ENCODE measurements at regions not wholly inside any gene's neighbourhood (a gene's known extent, or its start where the extent isn't known, plus 50 kb on each side); places are given as distances from the start of the nearest gene placed in this dataset.

- no peak for DNase-seq (ENCODE audit: extremely low spot score)
- CTCF ChIA-PET, result no interaction called here
- POLR2A ChIA-PET, result no interaction called here
- no peak for TF ChIP-seq NFRKB (IDR thresholded peaks at IDR 0.05)
- no peak for TF ChIP-seq L3MBTL2 (conservative IDR thresholded peaks at IDR 0.05)
- TF ChIP-seq BHLHE40 (IDR thresholded peaks at IDR 0.05; ENCODE audit: borderline replicate concordance), result no peak
- no peak for TF ChIP-seq SUZ12 (IDR thresholded peaks at IDR 0.05)
- TF ChIP-seq FOXK2 (IDR thresholded peaks at IDR 0.05), result no peak
- no peak for TF ChIP-seq ZNF384 (IDR thresholded peaks at IDR 0.05)
- TF ChIP-seq ELF4 (IDR thresholded peaks at IDR 0.05), result no peak
These were observed 513.3 kb downstream of the ANKRD50 start for GRCh38 chr4:124199185-124199584.

GRCh38 chr4:124199755-124200154 lies 512.8 kb downstream of the ANKRD50 start:
- ChIA-PET CTCF (no interaction called here), POLR2A (no interaction called here)
- TF ChIP-seq BHLHE40 (IDR thresholded peaks at IDR 0.05; ENCODE audit: borderline replicate concordance) (no peak), SUZ12 (IDR thresholded peaks at IDR 0.05) (no peak), LEF1 (IDR thresholded peaks at IDR 0.05; ENCODE audit: borderline replicate concordance) (no peak), L3MBTL2 (conservative IDR thresholded peaks at IDR 0.05) (no peak), ARNT (IDR thresholded peaks at IDR 0.05) (no peak), ZNF384 (IDR thresholded peaks at IDR 0.05) (no peak), FOXA1 (IDR thresholded peaks at IDR 0.05) (no peak), ELF4 (IDR thresholded peaks at IDR 0.05) (no peak), HDGF (IDR thresholded peaks at IDR 0.05; ENCODE audit: borderline replicate concordance) (no peak), TARDBP (IDR thresholded peaks at IDR 0.05) (no peak), NFRKB (IDR thresholded peaks at IDR 0.05) (no peak), FOXM1 (IDR thresholded peaks at IDR 0.05; ENCODE audit: borderline replicate concordance) (no peak), SP1 (IDR thresholded peaks at IDR 0.05) (no peak), PKNOX1 (IDR thresholded peaks at IDR 0.05) (no peak), CTBP1 (IDR thresholded peaks at IDR 0.05; ENCODE audit: borderline replicate concordance) (no peak), FOXK2 (IDR thresholded peaks at IDR 0.05) (no peak)
- DNase-seq (ENCODE audit: extremely low spot score), result no peak

GRCh38 chr4:124201636-124202035 lies 510.9 kb downstream of the ANKRD50 start:
- ChIA-PET POLR2A (no interaction called here), CTCF (no interaction called here)
- TF ChIP-seq PKNOX1 (IDR thresholded peaks at IDR 0.05), result no peak
- TF ChIP-seq SUZ12 (IDR thresholded peaks at IDR 0.05), result no peak
- DNase-seq (ENCODE audit: extremely low spot score), result no peak

- DNase-seq (ENCODE audit: extremely low spot score), result no peak
- POLR2A ChIA-PET, result no interaction called here
- CTCF ChIA-PET, result no interaction called here
- TF ChIP-seq HDGF (IDR thresholded peaks at IDR 0.05; ENCODE audit: borderline replicate concordance) (no peak), L3MBTL2 (conservative IDR thresholded peaks at IDR 0.05) (no peak), ZNF384 (IDR thresholded peaks at IDR 0.05) (0 out of 2 replicates have a peak, but pooled peaks have one; percentile 6)
These were observed 510.4 kb downstream of the ANKRD50 start for GRCh38 chr4:124202099-124202498.

- DNase-seq (ENCODE audit: extremely low spot score), result no peak
- ChIA-PET CTCF (no interaction called here), POLR2A (no interaction called here)
- peak; percentile 8; the same call in 1 of the 2 replicates for TF ChIP-seq PKNOX1 (IDR thresholded peaks at IDR 0.05)
- TF ChIP-seq L3MBTL2 (conservative IDR thresholded peaks at IDR 0.05), result no peak
These were observed 508.8 kb downstream of the ANKRD50 start for GRCh38 chr4:124203613-124204238.

GRCh38 chr4:124206779-124207605 lies 505.5 kb downstream of the ANKRD50 start:
- no peak for DNase-seq (ENCODE audit: extremely low spot score)
- POLR2A ChIA-PET, result no interaction called here
- CTCF ChIA-PET, result no interaction called here
- TF ChIP-seq CTBP1 (IDR thresholded peaks at IDR 0.05; ENCODE audit: borderline replicate concordance), result no peak
- TF ChIP-seq SP1 (IDR thresholded peaks at IDR 0.05), result no peak
- no peak for TF ChIP-seq ELF4 (IDR thresholded peaks at IDR 0.05)
- TF ChIP-seq NFRKB (IDR thresholded peaks at IDR 0.05), result no peak
- TF ChIP-seq SUZ12 (IDR thresholded peaks at IDR 0.05), result no peak
- no peak for TF ChIP-seq LEF1 (IDR thresholded peaks at IDR 0.05; ENCODE audit: borderline replicate concordance)
- no peak for TF ChIP-seq PKNOX1 (IDR thresholded peaks at IDR 0.05)
- TF ChIP-seq FOXK2 (IDR thresholded peaks at IDR 0.05), result no peak
